Loucy (cell line): ENCODE measurements at regions not wholly inside any gene's neighbourhood (a gene's known extent, or its start where the extent isn't known, plus 50 kb on each side); places are given as distances from the start of the nearest gene placed in this dataset.

Source experiments
- H2AFZ ChIP-seq: fragments of 200-600 bp; sonication (generic); 2 replicates; pipeline ENCODE4 v1.6.0; 2016; ENCODE audit warnings: antibody characterized with exemption, mild to moderate bottlenecking, low read length, moderate library complexity
- H3F3A ChIP-seq: fragments of 200-600 bp; 2 replicates; pipeline ENCODE4 v1.6.0; 2016; ENCODE audit warnings: antibody characterized with exemption, low read depth, mild to moderate bottlenecking
- H3K27me3 ChIP-seq: fragments of 200-600 bp; sonication (generic); 2 replicates; pipeline ENCODE4 v1.6.1; 2014; ENCODE audit warnings: low read length, mild to moderate bottlenecking; ENCODE audit not compliant: insufficient read depth, poor library complexity, severe bottlenecking
- H3K36me3 ChIP-seq: fragments of 200-600 bp; sonication (generic); 2 replicates; pipeline ENCODE4 v1.6.1; 2016; ENCODE audit warnings: low read length; ENCODE audit not compliant: insufficient read depth
- H3K4me1 ChIP-seq: fragments of 200-600 bp; sonication (generic); 2 replicates; pipeline ENCODE4 v1.5.1; 2014; ENCODE audit warnings: low read length, mild to moderate bottlenecking; ENCODE audit not compliant: insufficient read depth, poor library complexity, severe bottlenecking
- H3K4me2 ChIP-seq: fragments of 200-600 bp; sonication (generic); 2 replicates; pipeline ENCODE4 v1.6.0; 2014; ENCODE audit warnings: antibody characterized with exemption, low read length, low read depth, mild to moderate bottlenecking; ENCODE audit not compliant: poor library complexity, severe bottlenecking
- H3K4me3 ChIP-seq: fragments of 200-600 bp; sonication (generic); 2 replicates; pipeline ENCODE4 v1.5.1; 2014; ENCODE audit warnings: low read length, mild to moderate bottlenecking, mixed read lengths; ENCODE audit not compliant: poor library complexity, severe bottlenecking
- H3K79me2 ChIP-seq: fragments of 200-600 bp; sonication (generic); 2 replicates; pipeline ENCODE4 v1.6.1; 2014; ENCODE audit warnings: low read length; ENCODE audit not compliant: insufficient read depth
- H3K9ac ChIP-seq: fragments of 200-600 bp; sonication (generic); 2 replicates; pipeline ENCODE4 v1.6.0; 2014; ENCODE audit warnings: mild to moderate bottlenecking, low read depth, low read length, moderate library complexity; ENCODE audit not compliant: poor library complexity, severe bottlenecking
- H3K9me2 ChIP-seq: fragments of 200-600 bp; sonication (generic); replicated peaks from 2 replicates; pipeline ENCODE4 v1.6.1; 2016; ENCODE audit warnings: low read depth, low read length, mixed read lengths
- H3K9me3 ChIP-seq: fragments of 200-600 bp; sonication (generic); 2 replicates; pipeline ENCODE4 v1.6.1; 2014; ENCODE audit warnings: mild to moderate bottlenecking, antibody characterized with exemption, low read length, low read depth; ENCODE audit not compliant: insufficient read depth
- H4K20me1 ChIP-seq: fragments of 200-600 bp; sonication (generic); 2 replicates; pipeline ENCODE4 v1.6.0; 2014; ENCODE audit warnings: antibody characterized with exemption, low read length, mild to moderate bottlenecking; ENCODE audit not compliant: insufficient read depth, poor library complexity, severe bottlenecking
- EZH2phosphoT487 ChIP-seq: fragments of 200-600 bp; IDR thresholded peaks from 2 replicates; pipeline ENCODE4 v1.6.1; 2018; ENCODE audit warnings: antibody characterized with exemption, mild to moderate bottlenecking, moderate library complexity, borderline replicate concordance
- TF ChIP-seq, protein P1 (sequence below): fragments of 200-600 bp; sonication (generic); conservative IDR thresholded peaks from 2 replicates; pipeline ENCODE4 v1.5.1; 2014; ENCODE audit warnings: mild to moderate bottlenecking, antibody characterized with exemption, low read length

DNA sequence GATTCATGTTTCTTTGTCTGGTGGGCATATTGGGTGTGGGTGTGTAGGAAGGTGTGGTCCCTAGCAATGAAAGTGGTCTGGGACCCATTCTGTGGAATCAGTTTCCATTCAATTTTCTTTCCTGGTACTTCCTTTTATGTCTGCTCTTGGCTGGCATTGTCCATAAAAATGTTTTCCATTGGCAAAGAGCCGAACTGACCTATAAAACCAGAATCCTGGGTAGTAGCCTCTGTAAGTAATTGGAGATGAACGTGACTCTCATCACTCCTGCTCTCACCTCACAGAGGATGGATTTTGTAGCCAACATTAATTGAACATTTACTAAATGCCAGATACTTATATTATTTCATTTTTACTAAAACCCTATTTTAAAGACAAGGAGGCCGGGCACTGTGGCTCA lies 66.5 kb upstream of the IRX3 start:
- H3K9me2 ChIP-seq: no peaks in the 10 kb centered on the region
- no peak for TF ChIP-seq EZH2phosphoT487
- TF ChIP-seq, protein P1, sequence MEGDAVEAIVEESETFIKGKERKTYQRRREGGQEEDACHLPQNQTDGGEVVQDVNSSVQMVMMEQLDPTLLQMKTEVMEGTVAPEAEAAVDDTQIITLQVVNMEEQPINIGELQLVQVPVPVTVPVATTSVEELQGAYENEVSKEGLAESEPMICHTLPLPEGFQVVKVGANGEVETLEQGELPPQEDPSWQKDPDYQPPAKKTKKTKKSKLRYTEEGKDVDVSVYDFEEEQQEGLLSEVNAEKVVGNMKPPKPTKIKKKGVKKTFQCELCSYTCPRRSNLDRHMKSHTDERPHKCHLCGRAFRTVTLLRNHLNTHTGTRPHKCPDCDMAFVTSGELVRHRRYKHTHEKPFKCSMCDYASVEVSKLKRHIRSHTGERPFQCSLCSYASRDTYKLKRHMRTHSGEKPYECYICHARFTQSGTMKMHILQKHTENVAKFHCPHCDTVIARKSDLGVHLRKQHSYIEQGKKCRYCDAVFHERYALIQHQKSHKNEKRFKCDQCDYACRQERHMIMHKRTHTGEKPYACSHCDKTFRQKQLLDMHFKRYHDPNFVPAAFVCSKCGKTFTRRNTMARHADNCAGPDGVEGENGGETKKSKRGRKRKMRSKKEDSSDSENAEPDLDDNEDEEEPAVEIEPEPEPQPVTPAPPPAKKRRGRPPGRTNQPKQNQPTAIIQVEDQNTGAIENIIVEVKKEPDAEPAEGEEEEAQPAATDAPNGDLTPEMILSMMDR: no peak

DNA sequence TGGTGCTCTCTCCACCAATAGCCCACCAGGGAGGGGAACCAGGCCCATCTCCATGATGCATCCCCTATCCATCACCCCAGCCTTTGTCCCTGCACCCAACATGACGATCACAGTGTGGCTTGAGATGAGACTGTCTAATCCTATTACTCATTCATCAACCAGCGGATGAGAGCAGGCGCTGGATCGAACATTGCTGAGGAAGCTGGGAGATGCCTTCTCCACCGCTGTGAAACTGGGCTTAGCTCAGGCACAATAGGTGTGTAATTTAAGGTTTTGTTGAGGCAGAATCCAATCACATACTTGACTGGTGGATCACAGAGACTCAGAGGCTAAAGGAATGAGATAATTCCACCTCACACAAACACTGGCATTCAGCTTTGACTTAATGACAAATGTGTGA lies 64.6 kb upstream of the IRX3 start:
- TF ChIP-seq, protein P1: no peak
- no peak for TF ChIP-seq EZH2phosphoT487
- H3K4me1 ChIP-seq: no peaks in the 10 kb centered on the region
- H3K4me2 ChIP-seq: no peak overlapping the region
- no peaks in the 10 kb centered on the region for H3K79me2 ChIP-seq
- no peak overlapping the region for H3K9ac ChIP-seq
- H4K20me1 ChIP-seq: no peaks in the 10 kb centered on the region
- no peaks in the 10 kb centered on the region for H3K9me2 ChIP-seq
- H3K9me3 ChIP-seq: peaks cover 14% of the 10 kb centered on the region; the same call in 1 of the 2 replicates
- H3F3A ChIP-seq: no peaks in the 10 kb centered on the region
- H3K36me3 ChIP-seq: no peaks in the 10 kb centered on the region
- H2AFZ ChIP-seq: no peak overlapping the region
- H3K4me3 ChIP-seq: no peak overlapping the region
- H3K27me3 ChIP-seq: no peaks in the 10 kb centered on the region

More for the DNA sequence above, 66.5 kb upstream of the IRX3 start:
- Histone ChIP-seq H3K9me3 (peaks cover 14% of the 10 kb centered on the region; the same call in 1 of the 2 replicates), H4K20me1 (no peaks in the 10 kb centered on the region), H3K4me2 (no peak overlapping the region), H3F3A (no peaks in the 10 kb centered on the region), H3K27me3 (no peaks in the 10 kb centered on the region), H3K9ac (no peak overlapping the region), H3K36me3 (no peaks in the 10 kb centered on the region), H3K79me2 (no peaks in the 10 kb centered on the region), H2AFZ (no peak overlapping the region), H3K4me1 (no peaks in the 10 kb centered on the region), H3K4me3 (no peak overlapping the region)

DNA sequence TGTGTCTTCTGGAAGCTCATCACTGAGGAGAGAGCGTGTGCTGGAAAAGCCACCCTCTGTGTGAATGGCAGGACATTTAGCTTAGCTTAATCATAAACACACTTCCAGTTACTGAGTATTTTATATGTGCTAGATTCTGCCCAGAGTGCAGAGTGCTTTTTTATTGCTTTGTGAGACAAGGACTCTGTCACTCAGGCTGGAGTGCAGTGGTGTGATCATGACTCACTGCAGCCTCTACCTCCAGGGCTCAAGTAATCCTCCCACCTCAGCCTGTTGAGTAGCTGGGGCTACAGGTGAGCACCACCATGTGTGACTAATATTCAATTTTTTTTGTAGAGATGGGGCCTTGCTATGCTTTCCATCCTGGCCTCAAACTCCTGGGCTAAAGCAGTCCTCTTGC lies 61.4 kb upstream of the IRX3 start:
- H3K4me2 ChIP-seq: no peak overlapping the region
- TF ChIP-seq EZH2phosphoT487: no peak
- TF ChIP-seq, protein P1: no peak
- peaks cover 7% of the 10 kb centered on the region; the same call in 1 of the 2 replicates for H3K9me3 ChIP-seq
- H3K4me3 ChIP-seq: no peak overlapping the region
- no peaks in the 10 kb centered on the region for H3K9me2 ChIP-seq
- H3K4me1 ChIP-seq: no peaks in the 10 kb centered on the region
- H3K9ac ChIP-seq: no peak overlapping the region
- H3K79me2 ChIP-seq: no peaks in the 10 kb centered on the region
- H3K27me3 ChIP-seq: no peaks in the 10 kb centered on the region
- H3F3A ChIP-seq: no peaks in the 10 kb centered on the region
- H2AFZ ChIP-seq: no peak overlapping the region
- H3K36me3 ChIP-seq: no peaks in the 10 kb centered on the region
- no peaks in the 10 kb centered on the region for H4K20me1 ChIP-seq
